ENCODE measurements at regions not wholly inside any gene's neighbourhood (a gene's known extent, or its start where the extent isn't known, plus 50 kb on each side); places are given as distances from the start of the nearest gene placed in this dataset.

DNA sequence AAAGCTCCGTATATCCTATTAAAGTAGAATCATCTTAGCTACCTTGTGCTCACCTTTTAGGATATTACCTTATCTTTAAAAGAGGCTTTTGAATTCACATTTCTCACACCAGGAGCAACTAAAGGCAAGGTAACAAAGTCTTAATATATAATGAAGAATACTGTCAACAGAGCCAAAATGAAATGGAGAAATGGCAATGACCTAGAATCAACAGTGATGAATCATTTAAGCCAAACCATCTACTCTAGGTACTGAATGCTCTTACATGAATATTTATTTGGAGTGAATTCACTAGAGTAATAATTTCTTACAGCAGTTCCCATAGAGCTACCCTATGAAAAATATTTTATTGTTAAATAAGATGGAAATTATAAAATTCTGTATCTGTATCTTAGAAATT lies 421.0 kb downstream of the RND3 start:
- intact Hi-C loops (cut with micrococcal nuclease): no loop called here
- H3K27ac ChIP-seq (ENCODE audit: extremely low read depth, low read depth, low read length): no peak overlapping the region
- ATAC-seq (no peak), FAIRE-seq (no peak), DNase-seq (ENCODE audit: extremely low read depth in 1 of 4, low spot score in 3 of 4) (no peak)
- no peaks in the 10 kb centered on the region for H3K36me3 ChIP-seq (ENCODE audit: control insufficient read depth, insufficient read depth, low read length)
- ChIA-PET POLR2A (no interaction called here), CTCF (ENCODE audit: low intra/inter-chr PET ratio) (no interaction called here)
- in situ Hi-C loops (cut with MboI): no loop called here
- H3K79me2 ChIP-seq (ENCODE audit: control insufficient read depth, insufficient read depth, low read length): no peaks in the 10 kb centered on the region
- H3K4me2 ChIP-seq (ENCODE audit: insufficient read depth, low read length): no peak overlapping the region
- H3K4me1 ChIP-seq (replicated peaks in 1 of 2; ENCODE audit: control insufficient read depth in 2 of 2, insufficient read depth in 2 of 2, low read length in 2 of 2): no peaks in the 10 kb centered on the region
- H3K27me3 ChIP-seq (ENCODE audit: control insufficient read depth in 2 of 2, insufficient read depth in 2 of 2, low read length in 2 of 2): no peaks in the 10 kb centered on the region
- TF ChIP-seq ZNF561 (CRISPR knock-in tag; conservative IDR thresholded peaks at IDR 0.05) (no peak), ZZZ3 (IDR thresholded peaks at IDR 0.05) (no peak), TAL1 (IDR thresholded peaks at IDR 0.05) (no peak), C11orf30 (IDR thresholded peaks at IDR 0.05; ENCODE audit: low read depth) (no peak), WHSC1 (IDR thresholded peaks at IDR 0.05; ENCODE audit: low read length) (no peak), ZNF224 (CRISPR knock-in tag; IDR thresholded peaks at IDR 0.05) (no peak), KLF10 (CRISPR knock-in tag; IDR thresholded peaks at IDR 0.05) (no peak)
- TF ChIP-seq, protein P1, sequence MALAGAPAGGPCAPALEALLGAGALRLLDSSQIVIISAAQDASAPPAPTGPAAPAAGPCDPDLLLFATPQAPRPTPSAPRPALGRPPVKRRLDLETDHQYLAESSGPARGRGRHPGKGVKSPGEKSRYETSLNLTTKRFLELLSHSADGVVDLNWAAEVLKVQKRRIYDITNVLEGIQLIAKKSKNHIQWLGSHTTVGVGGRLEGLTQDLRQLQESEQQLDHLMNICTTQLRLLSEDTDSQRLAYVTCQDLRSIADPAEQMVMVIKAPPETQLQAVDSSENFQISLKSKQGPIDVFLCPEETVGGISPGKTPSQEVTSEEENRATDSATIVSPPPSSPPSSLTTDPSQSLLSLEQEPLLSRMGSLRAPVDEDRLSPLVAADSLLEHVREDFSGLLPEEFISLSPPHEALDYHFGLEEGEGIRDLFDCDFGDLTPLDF (CRISPR knock-in tag; IDR thresholded peaks at IDR 0.05): no peak
- no peaks in the 10 kb centered on the region for H3K9me3 ChIP-seq (replicated peaks; ENCODE audit: control insufficient read depth, insufficient read depth, low read depth, low read length)
- 4% methylated on average over 1 of the region's 1 CpG for WGBS (ENCODE audit: insufficient coverage, low coverage, missing lambda C conversion rate)
- H3K9ac ChIP-seq (ENCODE audit: insufficient read depth in 1 of 2, low read depth in 2 of 2, low read length in 2 of 2): no peak overlapping the region
- no TSS peak for BruUV-seq (replicated peaks)
- H4K20me1 ChIP-seq (replicated peaks; ENCODE audit: control insufficient read depth, insufficient read depth, low read length): no peaks in the 10 kb centered on the region
- H3K9me1 ChIP-seq (ENCODE audit: control insufficient read depth, insufficient read depth, low read length): no peaks in the 10 kb centered on the region
- no peak overlapping the region for H3K4me3 ChIP-seq
- no peak overlapping the region for H2AFZ ChIP-seq (ENCODE audit: low read depth, low read length)

Data from K562 (cell line).